K562 (cell line): ENCODE measurements at regions not wholly inside any gene's neighbourhood (a gene's known extent, or its start where the extent isn't known, plus 50 kb on each side); places are given as distances from the start of the nearest gene placed in this dataset.
A peak's percentile ranks its signal among the peaks of the same experiment; 100 is the strongest.

ENCODE experiments used
- CBFA2T2 ChIP-seq: fragments of 450-650 bp; conservative IDR thresholded peaks from 2 replicates; pipeline ENCODE4 v1.6.1; 2017; ENCODE audit warnings: mild to moderate bottlenecking
- CBFA2T3 ChIP-seq: fragments of 450-650 bp; IDR thresholded peaks from 2 replicates; pipeline ENCODE4 v1.6.1; 2017
- CTBP1 ChIP-seq: fragments of 450-650 bp; IDR thresholded peaks from 2 replicates; pipeline ENCODE4 v1.6.1; 2016; ENCODE audit warnings: borderline replicate concordance
- CUX1 ChIP-seq: fragments of 200-800 bp; sonication (Bioruptor generic); IDR thresholded peaks from 2 replicates; pipeline ENCODE4 v1.6.1; 2016; ENCODE audit warnings: missing genetic modification characterization, missing compliant biosample characterization
- E2F8 ChIP-seq: fragments of 450-650 bp; IDR thresholded peaks from 2 replicates; pipeline ENCODE4 v1.7.1; 2018; ENCODE audit warnings: mild to moderate bottlenecking, low read depth; ENCODE audit not compliant: partially characterized antibody
- HDAC1 ChIP-seq, 2 experiments: fragments of 450-650 bp; IDR thresholded peaks; 2 replicates each; pipeline ENCODE4 v1.6.1; 2016 to 2017; ENCODE audit warnings: inconsistent platforms in 1 of 2, mild to moderate bottlenecking in 1 of 2, moderate library complexity in 1 of 2
- MTA2 ChIP-seq: fragments of 450-650 bp; IDR thresholded peaks from 2 replicates; pipeline ENCODE4 v1.6.1; 2016; ENCODE audit warnings: low read depth
- NEUROD1 ChIP-seq: fragments of 150-350 bp; IDR thresholded peaks from 2 replicates; pipeline ENCODE4 v1.6.1; 2014; ENCODE audit warnings: borderline replicate concordance, low read length, low read depth; ENCODE audit not compliant: partially characterized antibody
- POLR2AphosphoS5 ChIP-seq: IDR thresholded peaks from 2 replicates; pipeline ENCODE4 v1.6.1; 2011; ENCODE audit warnings: mild to moderate bottlenecking, low read depth, low read length, moderate library complexity; ENCODE audit not compliant: control insufficient read depth, insufficient read depth
- TEAD2 ChIP-seq: fragments of 450-650 bp; IDR thresholded peaks from 2 replicates; pipeline ENCODE4 v1.6.1; 2016; ENCODE audit warnings: missing genetic modification characterization, control low read depth, missing compliant biosample characterization
- ZNF609 ChIP-seq: sonication (generic); formaldehyde crosslinking; IDR thresholded peaks from 2 replicates; pipeline ENCODE4 v1.8.1; 2023; ENCODE audit warnings: missing genetic modification reagents, mild to moderate bottlenecking, borderline replicate concordance
- ZNF639 ChIP-seq, 2 experiments: fragments of 200-800 bp in 1 of 2; sonication (Bioruptor generic) in 1 of 2; sonication (generic) in 1 of 2; formaldehyde crosslinking in 1 of 2; IDR thresholded peaks in 1 of 2; conservative IDR thresholded peaks in 1 of 2; 2 replicates each; pipeline versions ENCODE4 v1.5.0 to v1.6.1; 2016 to 2020; ENCODE audit warnings: missing compliant biosample characterization in 1 of 2, missing genetic modification characterization in 1 of 2, missing genetic modification reagents in 1 of 2

- TF ChIP-seq CUX1 (CRISPR knock-in tag) = peak; percentile 60; the same call in 1 of the 2 replicates
- peak; percentile 100 for TF ChIP-seq CBFA2T2
- peak; percentile 100 for TF ChIP-seq CBFA2T3
- TF ChIP-seq MTA2 = peak; percentile 99
- peak; percentile 99 for TF ChIP-seq CTBP1
- TF ChIP-seq POLR2AphosphoS5 = peak; percentile 73
- peak; percentile 77 for TF ChIP-seq TEAD2
- peak in 1 of 2 experiments; percentile 99; a peak in 3 of 4 replicates for TF ChIP-seq HDAC1 (IDR thresholded peaks at IDR 0.05)
- TF ChIP-seq ZNF609 (CRISPR knock-in tag) = peak; percentile 76; the same call in 1 of the 2 replicates
- TF ChIP-seq ZNF639 (CRISPR knock-in tag; conservative IDR thresholded peaks at IDR 0.05 in 1 of 2, IDR thresholded peaks at IDR 0.05 in 1 of 2) = peak in 1 of 2 experiments; percentile 75; a peak in 2 of 4 replicates
- TF ChIP-seq E2F8 = peak; percentile 27
- TF ChIP-seq NEUROD1 = peak; percentile 55
Observed at GRCh38 chr9:40939201-40939887, 189.1 kb downstream of the FOXD4L6 start (continued).
